SHP77 treated with DMSO at 0.1 percent for 48 hours (cell line): ENCODE measurements at regions not wholly inside any gene's neighbourhood (a gene's known extent, or its start where the extent isn't known, plus 50 kb on each side); places are given as distances from the start of the nearest gene placed in this dataset.

Source experiments
- DNase-seq: peaks from one replicate; lab custom pipeline; 2025; lab: John Stamatoyannopoulos, UW

GRCh38 chrX:39953879-39954278 is 143.9 kb downstream of the BCOR start:
- DNase-seq, result peak; percentile 60

- no peak for DNase-seq
These were observed 142.9 kb downstream of the BCOR start for GRCh38 chrX:39954851-39955250.

DNA sequence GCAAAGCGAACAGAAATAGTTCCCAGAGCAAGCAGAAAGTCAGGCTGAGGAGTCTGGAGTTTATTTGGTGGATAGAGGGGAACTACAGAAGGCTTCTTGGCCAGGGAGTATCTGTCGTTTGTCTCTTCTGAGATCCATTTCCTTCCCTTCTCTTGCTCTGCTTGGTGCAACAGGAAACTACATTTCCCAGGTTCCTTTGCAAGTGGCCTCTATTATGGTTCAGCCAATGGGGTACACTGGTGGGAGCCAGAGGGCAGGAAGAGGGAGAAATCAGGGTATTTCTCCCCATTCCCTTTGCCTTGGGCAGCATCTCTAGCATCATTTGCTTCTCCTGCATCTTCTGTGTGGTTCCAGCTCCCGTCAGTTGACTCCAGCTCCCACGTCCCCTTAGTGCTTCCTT is 142.1 kb downstream of the BCOR start:
- DNase-seq, result no peak

GRCh38 chrX:39956803-39957394 is 140.9 kb downstream of the BCOR start:
- no peak for DNase-seq

DNA sequence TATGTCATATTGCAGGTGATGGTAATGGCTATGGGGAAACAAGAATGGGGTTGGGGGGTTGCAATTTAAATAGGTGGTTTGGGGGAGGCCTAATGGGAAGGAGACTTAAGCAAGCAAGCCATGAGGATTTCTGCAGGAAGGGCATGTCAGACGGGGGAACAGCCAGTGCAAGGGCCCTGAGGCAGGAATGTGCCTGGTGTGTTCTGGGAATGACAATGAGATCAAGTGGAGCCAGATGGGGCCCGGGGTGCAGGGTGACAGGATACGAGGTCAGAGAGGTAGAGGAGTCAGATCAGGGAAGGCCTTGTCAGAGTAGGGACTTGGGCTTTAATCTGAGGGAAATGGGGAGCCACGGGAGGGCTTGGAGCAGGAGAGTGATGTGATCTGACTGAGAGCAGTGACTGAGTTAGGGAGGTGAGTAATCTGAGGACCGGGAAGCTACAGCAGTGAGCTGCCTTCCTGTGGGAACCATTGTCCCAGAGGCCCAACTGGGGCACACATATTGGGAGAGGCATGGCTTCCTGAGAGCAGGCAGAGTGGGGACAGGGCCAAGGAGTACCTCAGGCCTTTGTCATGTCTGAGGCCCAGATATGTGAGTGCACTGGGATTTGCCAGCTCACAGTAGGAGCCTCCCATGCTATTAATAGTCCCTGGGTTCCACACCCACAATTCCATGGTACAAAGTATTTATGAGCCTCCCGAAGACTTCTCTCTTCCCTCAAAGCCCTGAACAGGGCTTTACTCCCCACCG is 139.8 kb downstream of the BCOR start:
- no peak for DNase-seq

DNA sequence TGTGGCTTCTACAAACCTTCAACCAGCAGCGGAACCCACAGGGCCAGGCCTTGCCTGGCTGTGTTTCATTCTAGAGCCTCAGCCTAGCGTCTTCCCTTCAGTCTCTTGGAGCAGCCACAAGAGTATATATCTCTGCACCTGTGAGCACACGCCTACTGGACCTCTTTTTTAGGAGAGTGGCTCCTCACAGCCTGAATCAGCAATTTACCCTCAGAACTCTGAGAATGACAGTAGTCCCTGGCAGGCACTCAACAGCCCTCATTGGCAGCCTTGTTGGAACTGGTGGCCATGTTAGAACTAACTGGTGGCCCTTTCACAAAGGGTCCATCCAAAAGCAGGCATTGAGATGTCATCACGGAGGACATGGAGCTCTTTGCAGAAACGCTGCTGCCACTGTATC is 138.9 kb downstream of the BCOR start:
- DNase-seq, result no peak

DNA sequence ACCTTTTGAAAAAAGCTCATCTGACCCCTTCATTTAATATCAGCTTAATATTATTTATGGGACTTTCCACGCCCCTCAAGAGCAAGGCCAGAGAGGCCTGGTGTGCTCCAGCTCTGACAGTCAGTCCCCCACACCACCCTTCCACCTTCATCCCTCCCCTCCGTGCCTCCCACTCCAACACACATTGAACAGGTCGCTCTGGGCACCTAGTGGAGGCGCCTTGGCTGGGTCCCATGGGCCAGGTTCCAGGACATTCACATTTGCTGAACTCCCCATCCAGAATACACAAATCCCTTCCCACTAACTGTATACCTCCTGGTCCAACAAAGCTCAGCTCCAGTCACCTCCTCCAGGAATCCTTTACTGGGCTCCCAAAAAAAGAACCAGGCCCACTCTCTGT is 137.5 kb downstream of the BCOR start:
- no peak for DNase-seq

- no peak for DNase-seq
These were observed 136.3 kb downstream of the BCOR start for GRCh38 chrX:39961441-39961840.

DNA sequence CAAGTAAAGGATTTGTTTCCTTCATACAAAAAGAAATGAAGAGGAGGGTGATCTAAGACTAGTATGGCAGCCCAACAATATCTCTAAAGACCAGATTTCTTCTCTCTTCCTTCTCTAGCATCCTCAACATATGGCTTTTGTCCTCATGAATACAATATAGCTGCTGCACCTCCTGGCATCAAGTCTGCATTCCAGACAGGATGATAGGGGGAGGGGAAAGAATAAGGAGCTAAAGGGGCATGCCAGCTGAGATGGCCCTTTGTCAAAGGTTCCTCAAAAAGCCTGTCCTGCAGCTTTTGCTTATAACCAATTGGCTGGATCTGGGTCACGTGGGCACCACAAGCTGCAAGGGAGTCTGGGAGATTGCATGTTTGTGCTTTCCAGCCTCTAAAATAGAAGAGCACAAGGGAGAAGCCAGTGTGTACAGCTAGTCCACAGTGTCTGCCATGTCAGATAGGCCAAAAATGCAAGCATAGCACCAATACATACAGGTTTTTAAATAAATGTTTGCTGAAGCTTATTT is 132.6 kb downstream of the BCOR start:
- DNase-seq, result no peak

GRCh38 chrX:39966176-39966575 is 131.6 kb downstream of the BCOR start:
- no peak for DNase-seq

DNA sequence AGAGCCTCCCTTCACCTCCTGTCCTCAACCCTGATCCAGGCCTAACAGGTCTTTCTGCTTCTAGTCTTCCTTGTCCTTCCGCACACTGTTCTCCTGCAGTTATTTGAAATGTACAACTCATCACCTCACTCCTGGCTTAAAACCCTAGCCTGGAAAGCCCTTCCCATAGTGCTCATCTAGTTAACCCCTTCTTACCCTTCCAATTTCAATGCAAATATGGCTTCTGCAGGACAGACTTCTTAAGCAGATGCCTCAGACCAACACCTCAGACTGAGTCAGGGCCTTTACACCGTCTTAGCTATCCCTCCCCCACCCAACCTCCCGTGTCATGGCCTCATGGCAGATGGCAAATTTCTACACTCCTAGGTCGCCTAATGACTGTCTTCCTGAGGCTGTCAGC is 130.4 kb downstream of the BCOR start:
- no peak for DNase-seq

- DNase-seq, result no peak
These were observed 128.5 kb downstream of the BCOR start for GRCh38 chrX:39969099-39969818.

- DNase-seq, result no peak
These were observed 127.8 kb downstream of the BCOR start for GRCh38 chrX:39969819-39970504.

DNA sequence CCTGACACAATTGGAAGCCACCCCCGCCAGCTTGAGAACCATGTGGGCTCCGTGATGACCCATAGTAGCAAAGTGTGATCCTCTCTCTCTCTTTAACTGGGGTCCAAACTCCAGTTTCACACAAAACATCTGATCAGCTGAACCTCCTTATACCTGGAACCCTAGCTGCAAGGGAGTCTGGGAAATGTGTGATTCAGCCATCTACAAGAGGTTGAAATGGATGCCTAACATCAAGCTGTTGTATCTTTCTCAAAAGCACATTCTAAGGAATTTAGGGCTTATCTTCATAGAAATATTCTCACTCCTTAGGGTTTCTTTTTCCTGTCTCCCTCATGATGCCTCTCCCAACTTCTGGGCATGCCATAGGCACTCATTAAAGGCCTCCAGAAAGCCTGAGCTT is 126.0 kb downstream of the BCOR start:
- no peak for DNase-seq

- DNase-seq, result no peak
These were observed 125.4 kb downstream of the BCOR start for GRCh38 chrX:39972340-39972739.

DNA sequence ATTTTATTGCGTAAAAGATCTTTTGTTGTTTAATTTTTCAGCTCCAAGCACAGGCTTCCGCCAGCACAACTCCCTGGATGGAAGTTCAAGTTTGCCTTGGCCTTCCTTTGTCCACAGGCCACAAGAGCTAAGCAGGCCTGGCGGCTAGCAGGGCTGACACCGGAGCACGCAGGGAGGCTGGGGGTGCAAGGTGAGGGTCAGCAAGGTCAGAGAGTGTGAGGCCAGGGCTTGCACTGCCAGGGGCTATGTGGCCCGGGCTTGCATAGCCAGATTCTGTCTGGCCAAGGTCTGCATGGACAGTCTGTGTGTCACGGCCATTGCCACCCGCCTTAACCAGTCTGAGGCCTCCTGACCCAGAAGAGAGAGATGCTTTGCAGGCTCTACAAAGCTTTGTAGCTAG is 123.9 kb downstream of the BCOR start:
- no peak for DNase-seq

GRCh38 chrX:39974270-39974669 is 123.5 kb downstream of the BCOR start:
- no peak for DNase-seq

DNA sequence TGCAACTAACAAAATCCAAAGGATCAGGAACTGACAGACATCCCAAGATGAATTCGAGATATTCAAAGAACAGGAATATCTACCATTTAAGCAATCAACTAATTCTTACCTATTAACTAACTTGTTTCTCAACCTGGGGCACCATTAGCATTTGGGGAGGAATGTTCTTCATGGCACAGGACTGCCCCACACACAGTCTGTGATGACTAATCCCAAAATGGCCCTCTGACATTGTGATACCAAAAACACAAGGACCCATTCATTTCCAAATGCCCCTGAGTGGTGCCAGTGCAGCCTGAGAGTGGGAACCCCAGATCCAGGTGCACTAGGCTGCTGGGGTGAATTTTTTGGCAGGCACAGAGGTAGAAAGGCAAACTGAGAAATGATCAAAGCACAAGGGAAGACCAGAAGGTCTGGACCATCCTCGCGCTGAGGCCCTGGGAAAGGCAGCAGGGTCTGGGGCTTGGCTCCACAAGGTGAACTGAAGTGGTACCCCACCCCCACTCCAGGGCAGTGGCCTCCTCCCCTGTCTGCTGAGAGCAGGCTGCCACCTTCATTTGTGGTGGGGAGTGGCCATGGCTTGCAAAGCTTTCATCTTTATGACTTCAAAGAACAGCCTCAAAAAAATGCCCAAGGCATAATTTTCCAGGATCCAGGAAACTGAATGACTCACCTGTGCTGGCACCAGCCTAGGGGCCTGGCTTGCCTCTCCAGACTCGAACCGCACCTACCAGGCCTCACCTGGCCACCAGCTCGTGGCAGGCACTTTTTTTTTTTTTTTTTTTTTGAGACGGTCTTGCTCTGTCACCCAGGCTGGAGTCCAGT is 122.4 kb downstream of the BCOR start:
- DNase-seq, result no peak

DNA sequence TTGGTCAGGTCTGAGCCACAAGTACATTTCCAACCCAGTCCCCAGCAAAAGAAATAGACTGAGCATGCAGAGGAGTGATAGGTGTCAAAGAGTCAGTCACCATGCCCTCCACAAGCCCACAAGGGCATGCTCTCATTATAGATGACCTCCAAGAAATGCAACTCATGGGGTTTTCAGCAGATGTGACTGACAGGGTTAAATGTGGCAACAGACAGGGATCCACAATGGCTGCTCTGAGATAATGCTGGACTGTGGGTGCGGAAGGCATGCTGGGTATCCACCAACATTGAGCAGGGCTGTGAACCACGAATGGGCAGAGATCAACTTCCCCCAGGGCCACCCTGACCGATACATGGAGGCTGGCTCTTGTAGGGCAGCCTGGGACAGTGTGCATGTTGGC is 115.8 kb downstream of the BCOR start:
- DNase-seq, result no peak

DNA sequence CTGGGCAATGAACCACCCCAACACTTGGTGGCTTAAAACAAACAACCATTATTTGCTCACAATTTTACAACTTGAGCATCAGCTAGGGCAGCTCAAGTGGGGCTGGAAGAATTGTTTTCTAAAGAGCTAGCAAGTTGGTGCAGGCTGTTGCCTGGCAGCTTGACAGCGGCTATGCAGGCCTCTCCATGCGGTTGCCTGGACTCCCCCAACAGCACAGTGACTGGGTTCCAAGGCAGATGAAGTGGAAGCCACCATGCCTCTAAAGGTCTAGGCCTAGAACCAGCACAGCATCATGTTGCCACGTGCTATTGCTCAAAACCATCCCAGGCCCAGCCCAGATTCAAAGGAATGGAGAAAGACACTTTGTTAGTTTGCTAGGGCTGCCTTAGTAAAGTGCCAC is 114.8 kb downstream of the BCOR start:
- DNase-seq, result no peak

- DNase-seq, result no peak
These were observed 114.0 kb downstream of the BCOR start for GRCh38 chrX:39983715-39984114.
